ENCODE measurements at regions not wholly inside any gene's neighbourhood (a gene's known extent, or its start where the extent isn't known, plus 50 kb on each side); places are given as distances from the start of the nearest gene placed in this dataset.

DNA sequence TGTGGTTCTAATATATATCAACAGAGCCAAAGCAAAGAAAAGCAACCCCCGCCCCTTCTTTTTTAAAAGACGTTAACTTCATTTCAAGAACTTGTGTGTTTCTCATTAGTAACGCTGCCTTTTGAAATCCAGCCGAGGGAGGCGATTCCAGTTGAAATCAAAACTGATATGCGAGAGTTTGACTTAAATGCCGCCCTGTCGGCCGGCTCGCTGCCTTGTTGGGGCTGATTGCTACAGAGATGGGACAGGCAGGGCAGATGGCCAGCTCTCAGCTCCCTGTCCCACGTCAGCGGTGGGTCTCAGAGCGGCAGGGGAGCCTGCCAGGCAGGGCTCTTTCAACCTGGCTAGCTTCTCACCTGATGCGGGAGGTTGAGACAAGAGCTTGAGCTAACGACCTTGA lies 51.9 kb upstream of the ALX4 start:
- TF ChIP-seq, protein P1, sequence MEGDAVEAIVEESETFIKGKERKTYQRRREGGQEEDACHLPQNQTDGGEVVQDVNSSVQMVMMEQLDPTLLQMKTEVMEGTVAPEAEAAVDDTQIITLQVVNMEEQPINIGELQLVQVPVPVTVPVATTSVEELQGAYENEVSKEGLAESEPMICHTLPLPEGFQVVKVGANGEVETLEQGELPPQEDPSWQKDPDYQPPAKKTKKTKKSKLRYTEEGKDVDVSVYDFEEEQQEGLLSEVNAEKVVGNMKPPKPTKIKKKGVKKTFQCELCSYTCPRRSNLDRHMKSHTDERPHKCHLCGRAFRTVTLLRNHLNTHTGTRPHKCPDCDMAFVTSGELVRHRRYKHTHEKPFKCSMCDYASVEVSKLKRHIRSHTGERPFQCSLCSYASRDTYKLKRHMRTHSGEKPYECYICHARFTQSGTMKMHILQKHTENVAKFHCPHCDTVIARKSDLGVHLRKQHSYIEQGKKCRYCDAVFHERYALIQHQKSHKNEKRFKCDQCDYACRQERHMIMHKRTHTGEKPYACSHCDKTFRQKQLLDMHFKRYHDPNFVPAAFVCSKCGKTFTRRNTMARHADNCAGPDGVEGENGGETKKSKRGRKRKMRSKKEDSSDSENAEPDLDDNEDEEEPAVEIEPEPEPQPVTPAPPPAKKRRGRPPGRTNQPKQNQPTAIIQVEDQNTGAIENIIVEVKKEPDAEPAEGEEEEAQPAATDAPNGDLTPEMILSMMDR (IDR thresholded peaks at IDR 0.05; ENCODE audit: insufficient read depth, low read depth, low read length, missing control alignments), result no peak
- no peak overlapping the region for H3K4me3 ChIP-seq (ENCODE audit: low read depth, low read length)
- DNase-seq (ENCODE audit: low read depth), result no peak

DNA sequence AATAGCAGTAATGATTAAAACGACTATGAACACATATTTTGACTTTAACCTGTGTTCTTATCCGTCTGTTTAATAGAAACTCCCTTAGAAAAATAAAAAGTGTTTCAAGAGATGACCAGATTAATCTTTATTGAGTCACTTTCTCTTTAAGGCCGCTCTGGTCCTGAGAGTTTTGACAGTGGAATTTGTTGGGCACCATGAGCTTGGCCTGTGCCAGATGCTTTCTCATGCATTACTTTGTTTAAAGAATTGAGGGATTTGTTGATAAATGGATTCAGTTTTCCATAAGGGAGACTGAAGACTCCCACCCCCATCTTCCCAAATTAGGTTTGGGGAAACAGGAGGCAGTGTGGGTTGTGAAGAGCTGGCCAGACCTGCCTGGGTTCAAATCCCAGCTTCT lies 53.2 kb upstream of the ALX4 start:
- TF ChIP-seq, protein P1 (IDR thresholded peaks at IDR 0.05; ENCODE audit: insufficient read depth, low read depth, low read length, missing control alignments), result no peak
- H3K4me3 ChIP-seq (ENCODE audit: low read depth, low read length), result no peak overlapping the region
- no peak for DNase-seq (ENCODE audit: low read depth)

DNA sequence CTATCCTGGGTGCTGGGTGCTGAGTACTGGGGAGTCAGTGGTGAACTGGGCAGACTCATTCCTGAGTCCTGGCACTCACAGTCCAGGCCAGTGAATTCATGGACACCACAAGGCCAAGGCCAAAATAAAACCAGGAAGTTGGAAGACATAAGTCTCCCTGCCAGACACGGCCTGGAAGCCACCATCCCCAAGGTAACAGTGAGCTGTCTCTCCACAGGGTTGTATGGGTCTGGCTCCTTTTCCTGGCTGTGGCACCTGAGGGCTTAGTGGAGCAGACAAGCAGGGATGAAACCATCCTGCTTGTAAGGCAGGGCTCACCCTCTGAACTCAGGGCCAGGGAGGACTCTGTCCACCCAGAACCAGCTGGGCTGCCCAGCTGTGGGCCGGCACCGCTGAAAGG lies 54.7 kb upstream of the ALX4 start:
- DNase-seq (ENCODE audit: low read depth), result no peak
- TF ChIP-seq, protein P1 (IDR thresholded peaks at IDR 0.05; ENCODE audit: insufficient read depth, low read depth, low read length, missing control alignments), result no peak
- H3K4me3 ChIP-seq (ENCODE audit: low read depth, low read length), result no peak overlapping the region

DNA sequence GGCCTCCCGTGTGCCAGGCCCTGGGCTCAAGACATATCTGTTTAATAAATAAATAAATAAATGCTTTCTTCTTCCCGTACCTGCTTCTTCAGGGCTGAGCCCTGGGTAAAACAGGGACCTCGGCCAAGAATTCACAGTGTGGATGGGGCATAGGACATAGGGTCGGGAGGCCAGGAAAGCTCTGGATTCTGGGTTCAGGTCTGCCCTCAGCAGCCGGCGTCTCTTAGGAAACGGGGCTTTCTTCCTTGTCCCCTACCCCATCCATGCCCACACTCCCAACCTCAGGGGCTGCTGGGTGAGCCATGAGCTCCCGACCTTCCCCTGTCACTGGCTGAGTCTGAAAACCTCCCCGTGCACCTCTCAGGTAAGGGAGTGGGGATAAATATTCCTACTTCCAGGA lies 55.7 kb upstream of the ALX4 start:
- no peak for DNase-seq (ENCODE audit: low read depth)
- no peak overlapping the region for H3K4me3 ChIP-seq (ENCODE audit: low read depth, low read length)
- TF ChIP-seq, protein P1 (IDR thresholded peaks at IDR 0.05; ENCODE audit: insufficient read depth, low read depth, low read length, missing control alignments), result no peak

DNA sequence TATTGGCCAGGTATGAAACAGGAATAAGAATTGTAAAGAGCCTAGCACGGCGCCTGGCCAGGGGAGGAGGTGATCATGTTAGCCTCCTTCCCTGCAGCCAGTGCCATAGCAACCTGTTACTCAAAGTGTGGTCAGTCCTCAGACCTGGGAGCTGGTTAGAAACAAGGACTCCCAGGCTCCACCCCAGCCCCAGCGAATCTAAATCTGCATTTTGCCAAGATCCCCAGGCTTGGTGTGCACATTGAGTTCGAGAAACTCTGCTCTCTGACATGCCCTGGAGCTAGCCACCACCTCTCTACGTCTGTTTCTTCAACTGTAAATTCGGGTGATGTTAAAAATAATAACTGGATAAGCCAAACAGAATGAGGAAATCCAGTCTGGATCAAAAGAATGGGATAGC lies 56.1 kb upstream of the ALX4 start:
- DNase-seq (ENCODE audit: low read depth), result no peak
- TF ChIP-seq, protein P1 (IDR thresholded peaks at IDR 0.05; ENCODE audit: insufficient read depth, low read depth, low read length, missing control alignments), result no peak
- H3K4me3 ChIP-seq (ENCODE audit: low read depth, low read length), result no peak overlapping the region

DNA sequence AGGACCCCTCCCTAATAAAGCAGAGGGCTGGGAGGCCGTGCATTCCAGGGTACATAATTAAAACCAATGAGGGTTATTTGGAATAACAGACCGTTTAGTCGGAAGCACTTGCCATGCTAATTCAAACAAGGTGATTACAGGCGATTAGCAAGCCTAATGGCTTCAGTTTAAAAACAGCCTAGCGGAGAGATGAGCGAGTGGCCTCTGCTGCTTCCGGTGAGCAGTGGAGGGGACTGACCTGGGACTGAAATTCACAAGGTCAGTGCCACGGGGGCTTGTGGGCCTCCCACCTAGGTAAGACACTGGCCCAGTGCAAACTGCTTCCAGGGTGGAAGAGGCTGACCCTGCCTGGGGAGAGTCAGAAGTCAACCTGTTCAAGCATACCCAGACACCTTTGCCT lies 56.8 kb upstream of the ALX4 start:
- no peak for DNase-seq (ENCODE audit: low read depth)
- TF ChIP-seq, protein P1 (IDR thresholded peaks at IDR 0.05; ENCODE audit: insufficient read depth, low read depth, low read length, missing control alignments), result no peak
- no peak overlapping the region for H3K4me3 ChIP-seq (ENCODE audit: low read depth, low read length)

DNA sequence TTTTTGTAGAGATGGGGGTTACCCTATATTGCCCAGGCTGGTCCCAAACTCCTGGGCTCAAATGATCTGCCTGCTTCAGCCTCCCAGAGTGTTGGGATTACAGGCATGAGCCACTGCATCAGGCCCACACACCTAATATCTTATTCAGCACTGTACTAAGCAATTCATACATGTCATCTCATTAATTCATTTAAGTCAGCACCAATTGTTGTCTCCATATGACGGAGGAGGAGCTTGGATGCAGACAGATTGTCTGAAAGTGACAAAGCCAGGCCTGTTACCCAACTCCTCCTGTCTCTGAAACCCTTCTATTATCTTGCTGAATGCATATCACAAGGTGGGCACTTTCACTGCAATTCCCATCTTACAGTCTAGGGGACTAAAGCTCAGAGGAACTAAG lies 57.5 kb upstream of the ALX4 start:
- TF ChIP-seq, protein P1 (IDR thresholded peaks at IDR 0.05; ENCODE audit: insufficient read depth, low read depth, low read length, missing control alignments), result no peak
- no peak overlapping the region for H3K4me3 ChIP-seq (ENCODE audit: low read depth, low read length)
- no peak for DNase-seq (ENCODE audit: low read depth)

Measured in GM12865 (cell line).